ENCODE measurements at regions not wholly inside any gene's neighbourhood (a gene's known extent, or its start where the extent isn't known, plus 50 kb on each side); places are given as distances from the start of the nearest gene placed in this dataset.

GRCh38 chr10:56266120-56266519 is 94.9 kb downstream of the ZWINT start:
- no peaks in the 10 kb centered on the region for H3K27me3 Mint-ChIP-seq (ENCODE audit: low read depth)
- no peaks in the 10 kb centered on the region for H3K36me3 Mint-ChIP-seq (ENCODE audit: low read depth)
- no peaks in the 10 kb centered on the region for H3K9me3 Mint-ChIP-seq
- no peak for TF ChIP-seq CTCF (IDR thresholded peaks at IDR 0.05; ENCODE audit: unreplicated experiment in 3 of 3)
- no peak overlapping the region for H3K4me3 Mint-ChIP-seq
- no peaks in the 10 kb centered on the region for H3K4me1 Mint-ChIP-seq
- H3K27ac Mint-ChIP-seq, result no peak overlapping the region

DNA sequence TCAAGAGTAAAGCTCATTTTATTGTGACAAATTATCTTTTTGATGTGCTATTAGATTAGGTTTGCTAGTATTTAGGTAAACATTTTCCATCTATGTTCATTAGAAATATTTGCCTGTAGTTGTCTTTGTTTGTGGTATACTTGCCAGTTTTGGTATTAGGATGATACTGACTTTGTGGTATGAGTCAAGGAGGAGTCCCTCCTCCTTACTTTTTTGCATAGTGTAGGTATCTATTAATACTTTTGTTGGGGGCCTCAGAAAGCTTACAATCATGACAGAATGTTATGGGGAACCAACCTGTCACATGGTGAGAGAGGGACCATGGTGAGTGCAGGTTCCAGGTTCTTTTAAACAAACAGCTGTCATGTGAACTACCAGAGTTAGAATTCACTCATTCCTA is 102.1 kb downstream of the ZWINT start:
- TF ChIP-seq CTCF (IDR thresholded peaks at IDR 0.05; ENCODE audit: unreplicated experiment in 3 of 3), result no peak
- no peaks in the 10 kb centered on the region for H3K36me3 Mint-ChIP-seq (ENCODE audit: low read depth)
- H3K9me3 Mint-ChIP-seq, result no peaks in the 10 kb centered on the region
- H3K4me3 Mint-ChIP-seq, result no peak overlapping the region
- H3K4me1 Mint-ChIP-seq, result no peaks in the 10 kb centered on the region
- H3K27me3 Mint-ChIP-seq (ENCODE audit: low read depth), result no peaks in the 10 kb centered on the region
- H3K27ac Mint-ChIP-seq, result no peak overlapping the region

DNA sequence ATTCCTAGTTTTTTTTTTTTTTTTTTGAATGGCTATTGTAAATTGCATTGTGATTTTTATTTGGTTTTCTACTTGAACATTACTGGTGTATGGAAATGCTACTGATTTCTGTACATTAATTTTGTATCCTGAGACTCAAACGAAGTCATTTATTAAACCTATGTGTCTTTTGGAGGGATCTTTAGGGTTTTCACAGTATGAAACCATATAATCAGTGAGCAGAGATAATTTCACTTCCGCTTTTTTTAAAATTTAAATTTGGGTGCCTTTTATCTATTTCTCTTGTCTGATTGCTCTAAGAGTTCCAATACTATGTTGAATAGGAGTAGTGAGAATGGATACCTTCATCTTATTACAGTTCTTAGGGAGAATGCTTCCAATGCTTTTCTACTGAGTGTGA is 102.7 kb downstream of the ZWINT start:
- Mint-ChIP-seq H3K27ac (no peak overlapping the region), H3K27me3 (ENCODE audit: low read depth) (no peaks in the 10 kb centered on the region), H3K4me1 (no peaks in the 10 kb centered on the region), H3K9me3 (no peaks in the 10 kb centered on the region), H3K36me3 (ENCODE audit: low read depth) (no peaks in the 10 kb centered on the region), H3K4me3 (no peak overlapping the region)
- no peak for TF ChIP-seq CTCF (IDR thresholded peaks at IDR 0.05; ENCODE audit: unreplicated experiment in 3 of 3)

DNA sequence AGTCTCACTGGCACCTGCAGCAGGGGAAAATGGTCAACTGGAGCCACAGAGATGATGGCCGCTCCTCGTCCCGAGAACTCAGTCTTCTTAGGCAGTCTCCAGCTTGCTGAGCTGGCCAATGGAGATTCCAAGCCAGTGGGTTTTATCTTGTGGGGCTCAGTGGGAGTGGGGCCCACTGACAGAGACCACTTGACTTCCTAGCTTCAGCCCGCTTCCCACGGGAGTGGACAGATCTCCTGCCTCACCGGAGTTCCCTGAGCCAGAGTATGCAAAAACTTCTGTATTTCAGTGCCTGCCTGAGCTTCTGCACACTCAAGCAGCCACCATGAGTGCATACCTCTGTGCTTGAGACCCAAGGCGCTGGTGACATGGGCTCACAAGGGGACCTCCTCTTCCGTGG is 105.8 kb downstream of the ZWINT start:
- Mint-ChIP-seq H3K27me3 (ENCODE audit: low read depth) (no peaks in the 10 kb centered on the region), H3K4me1 (no peaks in the 10 kb centered on the region), H3K27ac (no peak overlapping the region), H3K4me3 (no peak overlapping the region), H3K36me3 (ENCODE audit: low read depth) (no peaks in the 10 kb centered on the region), H3K9me3 (no peaks in the 10 kb centered on the region)
- TF ChIP-seq CTCF (IDR thresholded peaks at IDR 0.05; ENCODE audit: unreplicated experiment in 3 of 3), result no peak

DNA sequence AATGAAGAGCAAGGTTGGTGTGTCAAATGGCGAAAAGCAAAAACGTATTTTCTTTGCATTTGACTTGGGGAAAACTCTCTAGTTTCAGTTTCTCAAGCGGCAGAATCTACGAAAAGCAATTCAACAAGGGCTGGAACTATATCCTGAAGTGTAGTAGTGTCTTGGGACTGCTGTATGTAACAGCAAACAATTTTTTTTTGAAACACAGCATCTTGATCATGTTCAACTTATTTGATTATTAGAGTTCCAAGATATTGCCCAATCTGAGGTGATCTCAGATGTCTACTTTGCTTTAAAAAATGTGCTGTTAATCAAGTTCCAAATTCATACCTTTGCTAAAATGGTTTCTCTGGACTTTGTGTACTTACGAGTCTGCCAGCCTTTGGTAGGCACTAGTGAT is 120.6 kb downstream of the ZWINT start:
- H3K27ac Mint-ChIP-seq, result no peak overlapping the region
- H3K4me3 Mint-ChIP-seq, result no peak overlapping the region
- H3K36me3 Mint-ChIP-seq (ENCODE audit: low read depth), result no peaks in the 10 kb centered on the region
- no peak for TF ChIP-seq CTCF (IDR thresholded peaks at IDR 0.05; ENCODE audit: unreplicated experiment in 3 of 3)
- H3K9me3 Mint-ChIP-seq, result no peaks in the 10 kb centered on the region
- no peaks in the 10 kb centered on the region for H3K27me3 Mint-ChIP-seq (ENCODE audit: low read depth)
- H3K4me1 Mint-ChIP-seq, result no peaks in the 10 kb centered on the region

DNA sequence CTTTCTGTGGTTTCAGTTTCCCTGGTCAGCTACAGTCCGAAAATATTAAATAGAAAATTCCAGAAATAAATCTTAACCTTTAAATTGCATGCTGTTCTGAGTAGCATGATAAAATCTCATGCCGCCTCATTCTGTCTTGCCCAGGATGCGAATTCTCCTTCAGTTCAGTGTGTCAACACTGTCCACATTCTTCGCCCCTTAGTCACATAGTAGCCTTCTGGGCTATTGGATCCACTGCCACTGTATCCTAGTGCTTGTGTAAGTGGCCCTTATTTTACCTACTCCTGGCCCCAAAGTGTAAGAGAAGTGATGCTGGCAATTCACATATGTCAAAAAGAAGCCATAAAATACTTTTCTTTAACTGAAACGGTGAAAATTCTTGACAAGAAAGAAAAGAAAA is 129.6 kb downstream of the ZWINT start:
- Mint-ChIP-seq H3K27me3 (ENCODE audit: low read depth) (no peaks in the 10 kb centered on the region), H3K36me3 (ENCODE audit: low read depth) (no peaks in the 10 kb centered on the region), H3K9me3 (no peaks in the 10 kb centered on the region), H3K4me3 (no peak overlapping the region), H3K27ac (no peak overlapping the region), H3K4me1 (no peaks in the 10 kb centered on the region)
- no peak for TF ChIP-seq CTCF (IDR thresholded peaks at IDR 0.05; ENCODE audit: unreplicated experiment in 3 of 3)

Data from nephron (organoid).